ENCODE measurements at regions not wholly inside any gene's neighbourhood (a gene's known extent, or its start where the extent isn't known, plus 50 kb on each side); places are given as distances from the start of the nearest gene placed in this dataset.

- no peak for DNase-seq
Observed at GRCh38 chr21:24188506-24188905, 1418.8 kb downstream of the MRPL39 start.

DNA sequence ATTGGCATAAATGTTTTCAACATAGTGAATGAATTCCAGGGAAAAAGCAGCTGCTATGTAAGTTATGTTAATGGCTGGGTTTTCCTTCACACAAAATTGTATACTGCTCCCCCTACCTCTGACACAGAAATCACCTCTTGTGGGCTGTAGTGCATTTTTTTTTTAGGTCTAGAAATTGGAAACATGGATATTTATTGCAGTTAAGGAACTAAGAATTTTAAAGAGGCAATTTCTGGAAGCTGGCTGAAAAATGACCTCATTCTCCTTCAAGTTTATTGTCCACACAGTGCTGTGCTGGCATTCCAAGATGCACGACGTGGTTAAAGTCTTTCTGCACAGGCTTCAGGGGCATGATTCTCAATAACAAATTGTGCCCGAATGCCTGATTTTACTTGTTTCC, 1424.2 kb downstream of the MRPL39 start:
- no peak for DNase-seq

GRCh38 chr21:24179110-24179509, 1428.2 kb downstream of the MRPL39 start:
- no peak for DNase-seq

GRCh38 chr21:24175106-24175505, 1432.2 kb downstream of the MRPL39 start:
- DNase-seq: no peak

DNA sequence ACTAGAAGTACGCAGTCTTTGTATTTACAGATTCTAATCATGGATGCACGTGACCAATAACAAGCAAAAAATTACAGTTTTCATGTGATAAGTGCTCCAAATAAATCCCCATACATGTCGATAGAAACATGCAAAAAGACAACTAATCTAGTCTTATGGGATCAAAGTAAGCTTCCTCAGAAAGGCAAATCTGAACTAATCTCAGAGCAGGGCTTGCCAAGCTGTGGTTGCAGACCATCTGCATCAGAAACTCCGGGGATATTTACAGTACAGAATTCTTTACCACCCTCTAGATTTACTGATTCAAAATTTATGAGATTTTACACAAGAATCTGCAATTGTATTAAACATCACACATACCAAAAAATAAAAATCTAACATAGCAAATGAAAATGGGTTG, 1435.5 kb downstream of the MRPL39 start:
- DNase-seq: no peak

DNA sequence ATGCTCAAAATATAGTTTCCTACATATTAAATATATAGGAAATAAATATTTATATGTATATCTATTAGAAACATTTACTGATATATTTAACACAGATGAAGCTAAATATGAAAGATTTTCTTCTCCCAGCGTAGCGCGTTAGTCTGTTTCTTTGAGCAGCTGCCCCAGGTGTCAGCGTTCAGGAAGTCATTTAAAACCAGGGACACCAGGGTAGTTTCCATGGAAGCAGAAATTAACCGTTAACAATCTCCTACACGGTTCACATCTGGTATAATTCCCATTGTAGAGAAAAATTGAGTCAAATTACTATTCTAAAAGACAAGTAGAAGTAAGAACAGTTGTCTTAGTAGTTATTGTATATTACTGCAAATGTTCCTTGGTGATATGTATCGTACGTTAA, 1443.7 kb downstream of the MRPL39 start:
- no peak for DNase-seq

GRCh38 chr21:24160528-24160927, 1446.8 kb downstream of the MRPL39 start:
- no peak for DNase-seq

DNA sequence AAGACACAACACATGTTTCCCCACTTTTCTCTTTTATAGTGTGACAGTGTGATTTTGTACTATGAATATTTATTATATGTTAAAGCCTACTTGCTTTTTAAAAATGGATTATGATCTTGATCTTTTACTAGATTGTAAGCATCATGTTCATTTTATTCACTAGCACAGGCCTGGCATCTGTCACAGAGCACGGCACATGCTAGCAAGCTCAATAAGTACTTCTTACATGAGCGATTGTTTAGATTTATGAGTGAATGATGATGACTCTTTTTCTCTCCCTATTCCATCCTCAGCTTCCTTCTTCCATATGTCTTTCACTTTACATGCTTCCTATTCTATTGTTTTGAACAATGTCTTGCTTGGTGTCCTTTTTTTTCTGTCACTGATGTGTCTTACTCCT, 1454.1 kb downstream of the MRPL39 start:
- DNase-seq: no peak

DNA sequence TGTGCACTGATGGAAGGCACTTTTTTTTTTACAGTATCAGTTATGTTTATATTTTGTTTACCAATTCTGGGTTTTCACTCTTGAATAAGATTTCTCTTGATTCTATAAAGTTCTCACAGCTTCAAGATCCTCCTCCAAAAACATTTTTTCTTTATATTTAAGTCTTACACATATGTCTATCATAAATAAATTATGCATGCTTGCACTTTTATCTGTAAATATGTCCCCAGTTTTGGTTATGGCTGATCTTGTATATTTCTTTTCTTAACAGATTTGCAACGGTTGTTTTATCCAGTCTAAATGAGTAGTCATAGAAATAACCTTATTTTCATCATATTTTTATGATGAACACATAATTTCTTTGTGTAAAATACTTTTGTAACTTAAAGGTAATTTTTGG, 1456.5 kb downstream of the MRPL39 start:
- DNase-seq: no peak

- DNase-seq: no peak
Observed at GRCh38 chr21:24148461-24148860, 1458.8 kb downstream of the MRPL39 start.

- DNase-seq: no peak
Observed at GRCh38 chr21:24147674-24148073, 1459.6 kb downstream of the MRPL39 start.

GRCh38 chr21:24131056-24131455, 1476.2 kb downstream of the MRPL39 start:
- DNase-seq: no peak

DNA sequence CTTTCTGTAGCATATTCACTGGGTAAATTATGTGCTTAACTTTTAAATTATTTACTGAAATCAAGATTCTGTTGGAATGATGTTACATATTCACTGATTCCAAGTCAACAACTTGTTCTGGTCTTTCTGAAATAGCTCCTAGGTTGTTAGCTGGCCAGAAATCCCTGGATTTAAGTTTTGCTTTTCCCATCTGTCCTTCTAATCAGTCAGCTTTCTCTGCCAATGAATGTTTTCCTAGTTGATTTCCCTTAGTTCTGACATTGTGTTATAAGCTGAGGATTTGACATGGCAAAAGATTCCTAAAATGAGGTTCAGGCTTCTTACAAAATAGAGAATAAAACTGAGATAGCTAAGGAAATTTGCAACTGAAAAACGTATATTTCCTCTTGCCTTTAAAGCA, 1479.6 kb downstream of the MRPL39 start:
- DNase-seq: no peak

- DNase-seq: no peak
Observed at GRCh38 chr21:24123785-24124184, 1483.5 kb downstream of the MRPL39 start.

- DNase-seq: no peak
Observed at GRCh38 chr21:24118738-24119459, 1488.4 kb downstream of the MRPL39 start.

- DNase-seq: no peak
Observed at GRCh38 chr21:24115141-24115540, 1492.1 kb downstream of the MRPL39 start.

GRCh38 chr21:24112020-24112419, 1495.3 kb downstream of the MRPL39 start:
- no peak for DNase-seq

DNA sequence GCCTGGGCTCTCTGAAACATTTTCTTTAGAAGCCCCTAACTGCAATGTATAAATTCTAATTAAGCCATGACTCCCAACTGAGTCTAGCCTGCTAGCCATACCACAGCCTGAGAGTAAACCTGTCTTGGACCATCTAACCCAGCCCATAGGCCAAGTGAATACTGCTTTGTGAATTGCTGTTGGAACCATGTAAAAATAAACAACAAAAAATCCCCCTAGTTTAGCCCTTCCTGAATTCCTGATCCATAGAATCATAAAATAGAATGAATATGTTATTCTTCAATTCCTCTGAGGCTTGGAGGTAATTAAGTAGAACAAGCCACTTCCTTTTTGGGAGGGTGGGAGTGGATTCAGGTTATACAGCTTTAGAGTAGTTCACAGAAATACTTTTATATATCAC, 1496.4 kb downstream of the MRPL39 start:
- no peak for DNase-seq

DNA sequence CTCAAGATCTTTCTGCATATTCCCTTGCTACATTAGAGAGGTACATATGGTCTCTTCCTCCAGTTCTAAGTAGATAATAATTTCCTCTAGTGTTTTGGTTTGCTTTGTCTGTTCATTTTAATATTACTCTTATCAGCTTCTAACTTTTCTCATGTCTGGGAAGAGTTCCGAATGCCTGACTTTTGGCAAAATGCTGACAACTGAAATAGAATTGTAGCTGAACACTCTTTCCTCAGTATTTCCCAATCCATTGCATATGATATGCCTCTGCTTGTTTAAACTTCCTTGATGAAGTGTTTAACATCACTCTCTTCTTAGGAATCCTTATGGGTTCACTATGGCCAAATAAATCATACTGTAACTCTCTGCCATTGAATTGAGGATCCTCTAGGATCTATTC, 1510.1 kb downstream of the MRPL39 start:
- DNase-seq: no peak

DNA sequence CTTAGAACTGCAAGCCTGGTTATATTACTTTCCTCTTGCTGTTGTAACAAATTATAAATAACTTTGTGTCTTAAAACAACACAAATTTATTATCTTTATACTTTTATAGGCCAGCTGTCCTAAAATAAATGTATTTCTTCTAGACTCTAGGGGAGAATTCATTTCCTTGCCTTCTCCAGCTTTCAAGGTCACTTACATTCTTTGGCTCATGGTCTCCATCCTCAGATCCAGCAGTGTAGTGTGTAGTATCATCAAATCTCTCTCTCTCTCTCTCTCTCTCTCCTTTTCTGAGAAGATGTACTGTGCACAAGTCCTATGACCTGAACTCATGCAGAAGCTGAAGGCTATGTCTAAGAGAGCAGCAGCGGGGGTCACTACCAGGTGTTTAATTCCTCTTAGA, 1510.6 kb downstream of the MRPL39 start:
- DNase-seq: no peak

- DNase-seq: no peak
Observed at GRCh38 chr21:24093032-24093431, 1514.2 kb downstream of the MRPL39 start.

GRCh38 chr21:24076179-24076578, 1531.1 kb downstream of the MRPL39 start:
- DNase-seq: no peak

DNA sequence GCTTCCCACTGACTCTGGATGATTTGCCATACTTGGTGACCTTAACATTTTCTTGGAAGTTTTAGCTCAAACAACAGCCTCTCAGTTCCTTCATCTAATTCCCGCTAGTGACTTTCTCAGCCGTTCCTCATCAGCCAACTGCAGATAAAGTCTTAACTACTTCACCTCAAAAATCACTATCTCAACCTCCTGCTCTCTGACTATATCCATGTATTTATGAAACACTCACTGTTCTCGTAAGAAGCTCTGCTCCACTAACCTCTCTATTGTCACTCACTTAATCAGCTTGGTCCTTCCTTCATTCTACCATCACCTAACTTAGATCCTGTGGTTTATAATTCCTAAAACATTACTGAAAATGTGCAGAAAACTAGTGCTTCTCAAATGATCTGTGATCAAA, 1551.6 kb downstream of the MRPL39 start:
- no peak for DNase-seq

DNA sequence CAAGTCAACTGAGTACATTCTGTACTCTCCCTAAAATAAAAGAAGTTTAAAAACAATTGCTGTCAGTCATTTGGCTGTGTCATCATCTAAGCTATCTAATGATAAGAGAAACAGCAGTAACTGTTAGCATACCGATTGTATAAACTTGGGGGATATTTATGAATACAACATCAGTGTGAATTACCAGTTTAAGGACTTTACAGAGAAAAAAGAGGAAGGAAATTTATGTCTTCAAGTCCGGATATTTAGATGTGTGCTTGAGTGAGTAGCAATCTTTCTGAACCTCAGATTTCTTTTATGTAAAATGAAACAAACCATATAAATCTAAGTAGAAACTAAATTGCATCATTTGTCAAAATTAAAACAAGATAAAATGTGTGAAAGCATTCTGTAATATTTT, 1557.0 kb downstream of the MRPL39 start:
- DNase-seq: no peak

- DNase-seq: no peak
Observed at GRCh38 chr21:24046829-24047443, 1560.3 kb downstream of the MRPL39 start.

Data from stimulated activated naive CD4-positive, alpha-beta T cell treated with Interleukin-2 at 50 U/mL for 16 hours (primary cell).